PC-9 (cell line): ENCODE measurements at regions not wholly inside any gene's neighbourhood (a gene's known extent, or its start where the extent isn't known, plus 50 kb on each side); places are given as distances from the start of the nearest gene placed in this dataset.

Experiments
- EZH2 ChIP-seq: fragments of 200-600 bp; sonication (generic); IDR thresholded peaks from 2 replicates; pipeline ENCODE4 v1.8.0; 2017; ENCODE audit warnings: antibody characterized with exemption, low read depth
- TF ChIP-seq, protein P1 (sequence below): fragments of 200-600 bp; sonication (generic); conservative IDR thresholded peaks from 2 replicates; pipeline ENCODE4 v1.6.1; 2017; ENCODE audit warnings: mixed run types, antibody characterized with exemption, mild to moderate bottlenecking, moderate library complexity

DNA sequence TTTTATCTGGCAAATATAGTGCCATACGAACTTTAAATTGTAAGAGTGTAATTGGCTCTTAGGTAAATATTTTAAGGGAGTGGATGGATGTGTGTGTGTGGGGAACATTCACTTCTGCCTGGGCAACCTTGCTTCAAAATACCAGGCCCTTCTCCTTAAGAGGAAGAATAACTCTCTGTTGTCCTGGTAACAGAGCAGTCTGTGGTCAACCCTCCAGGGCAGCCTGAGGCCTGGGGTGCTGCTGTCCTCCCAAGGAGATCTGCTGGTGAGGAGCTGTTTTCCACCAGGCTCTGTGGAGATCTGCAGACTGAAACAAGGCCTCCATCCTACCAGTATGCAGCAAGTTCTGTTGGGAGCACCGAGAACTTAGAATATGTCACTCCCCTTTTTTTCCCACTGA, 325.2 kb downstream of the PSAT1 start:
- TF ChIP-seq, protein P1, sequence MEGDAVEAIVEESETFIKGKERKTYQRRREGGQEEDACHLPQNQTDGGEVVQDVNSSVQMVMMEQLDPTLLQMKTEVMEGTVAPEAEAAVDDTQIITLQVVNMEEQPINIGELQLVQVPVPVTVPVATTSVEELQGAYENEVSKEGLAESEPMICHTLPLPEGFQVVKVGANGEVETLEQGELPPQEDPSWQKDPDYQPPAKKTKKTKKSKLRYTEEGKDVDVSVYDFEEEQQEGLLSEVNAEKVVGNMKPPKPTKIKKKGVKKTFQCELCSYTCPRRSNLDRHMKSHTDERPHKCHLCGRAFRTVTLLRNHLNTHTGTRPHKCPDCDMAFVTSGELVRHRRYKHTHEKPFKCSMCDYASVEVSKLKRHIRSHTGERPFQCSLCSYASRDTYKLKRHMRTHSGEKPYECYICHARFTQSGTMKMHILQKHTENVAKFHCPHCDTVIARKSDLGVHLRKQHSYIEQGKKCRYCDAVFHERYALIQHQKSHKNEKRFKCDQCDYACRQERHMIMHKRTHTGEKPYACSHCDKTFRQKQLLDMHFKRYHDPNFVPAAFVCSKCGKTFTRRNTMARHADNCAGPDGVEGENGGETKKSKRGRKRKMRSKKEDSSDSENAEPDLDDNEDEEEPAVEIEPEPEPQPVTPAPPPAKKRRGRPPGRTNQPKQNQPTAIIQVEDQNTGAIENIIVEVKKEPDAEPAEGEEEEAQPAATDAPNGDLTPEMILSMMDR = no peak
- no peak for TF ChIP-seq EZH2
